Spleen (tissue), 11 donors: ENCODE measurements at regions not wholly inside any gene's neighbourhood (a gene's known extent, or its start where the extent isn't known, plus 50 kb on each side); places are given as distances from the start of the nearest gene placed in this dataset.

Experiments
- DNase-seq: peaks from one replicate; pipeline ENCODE4 v3.0.0-alpha.2; 2020
- H3K27ac ChIP-seq, 8 donors: fragments of 200-600 bp; sonication (generic) in 7 of 8; 1 replicate in 4 of 8; 2 replicates in 4 of 8; pipeline versions ENCODE4 v1.5.0 to v1.8.0; 2016 to 2021; ENCODE audit warnings: inconsistent platforms in 4 of 8, mild to moderate bottlenecking in 4 of 8, moderate library complexity in 1 of 8
- H3K27me3 ChIP-seq, 7 donors: fragments of 200-600 bp; sonication (generic) in 6 of 7; replicated peaks in 1 of 7; 1 replicate in 4 of 7; 2 replicates in 3 of 7; pipeline versions ENCODE4 v1.5.0 to v1.8.0; 2016 to 2021; ENCODE audit warnings: inconsistent platforms in 3 of 7, mild to moderate bottlenecking in 1 of 7
- H3K36me3 ChIP-seq, 6 donors: fragments of 200-600 bp; sonication (generic) in 5 of 6; 1 replicate in 4 of 6; 2 replicates in 2 of 6; pipeline versions ENCODE4 v1.5.0 to v1.8.0; 2016 to 2021; ENCODE audit warnings: inconsistent platforms in 2 of 6
- H3K4me1 ChIP-seq, 6 donors: fragments of 200-600 bp; sonication (generic) in 5 of 6; 1 replicate in 3 of 6; 2 replicates in 3 of 6; pipeline versions ENCODE4 v1.5.0 to v1.8.0; 2016 to 2021; ENCODE audit warnings: inconsistent platforms in 3 of 6
- H3K4me3 ChIP-seq, 8 donors: fragments of 200-600 bp; sonication (generic) in 7 of 8; 1 replicate in 4 of 8; 2 replicates in 4 of 8; pipeline versions ENCODE4 v1.5.0 to v1.8.0; 2016 to 2021; ENCODE audit warnings: inconsistent platforms in 4 of 8, mild to moderate bottlenecking in 4 of 8, moderate library complexity in 2 of 8
- H3K9me3 ChIP-seq, 8 donors: fragments of 200-600 bp; sonication (generic) in 7 of 8; 1 replicate in 4 of 8; 2 replicates in 4 of 8; pipeline versions ENCODE4 v1.5.0 to v1.8.0; 2016 to 2021; ENCODE audit warnings: inconsistent platforms in 4 of 8
- POLR2A ChIP-seq, 3 donors: fragments of 450-650 bp; IDR thresholded peaks; one replicate each; pipeline ENCODE4 v1.5.1; 2017; ENCODE audit warnings: antibody characterized with exemption in 3 of 3, mild to moderate bottlenecking in 1 of 3
- POLR2AphosphoS5 ChIP-seq, 3 donors: sonication (generic); formaldehyde crosslinking; IDR thresholded peaks; one replicate each; pipeline ENCODE4 v1.5.1; 2017; ENCODE audit warnings: antibody characterized with exemption in 3 of 3
- WGBS, 5 donors: extraction: QIAGEN DNeasy Blood & Tissue Kit in 3 of 5; methylation state at CpG; one replicate each; pipeline versions ENCODE4 v1.1.5 to v1.1.7; 2013 to 2018; 5-methylcytosine and 5-hydroxymethylcytosine counted together
- intact Hi-C: fragments of 100-400 bp; cut with DNase I; formaldehyde crosslinking; loops from one replicate; pipeline ENCODE4 v1.15.0; 2023; ENCODE audit warnings: low total_unique reads
- TF ChIP-seq, protein P1 (sequence below), 11 experiments: fragments of 200-600 bp in 7 of 11; fragments of 450-650 bp in 4 of 11; sonication (generic) in 4 of 11; IDR thresholded peaks in 8 of 11; conservative IDR thresholded peaks in 3 of 11; 1 replicate in 7 of 11; 2 replicates in 4 of 11; pipeline versions ENCODE4 v1.4.0 to v1.8.0; 2016 to 2021; ENCODE audit warnings: antibody characterized with exemption in 11 of 11, inconsistent platforms in 4 of 11, mild to moderate bottlenecking in 1 of 11
- donor health status: healthy with polysubstance abuse.
- donor health status: DM: no; HTN: no; CAD: no; lungs with moderate emphysema.
- donor health status: DM: no; HTN: no; CAD: no.
- donor health status: Bipolar disorder and iron deficiency.
- donor health status: healthy.
- donor health status: DM: no; HTN: no; CAD: no.
- donor health status: DM: yes; HTN: yes; CAD: no.

DNA sequence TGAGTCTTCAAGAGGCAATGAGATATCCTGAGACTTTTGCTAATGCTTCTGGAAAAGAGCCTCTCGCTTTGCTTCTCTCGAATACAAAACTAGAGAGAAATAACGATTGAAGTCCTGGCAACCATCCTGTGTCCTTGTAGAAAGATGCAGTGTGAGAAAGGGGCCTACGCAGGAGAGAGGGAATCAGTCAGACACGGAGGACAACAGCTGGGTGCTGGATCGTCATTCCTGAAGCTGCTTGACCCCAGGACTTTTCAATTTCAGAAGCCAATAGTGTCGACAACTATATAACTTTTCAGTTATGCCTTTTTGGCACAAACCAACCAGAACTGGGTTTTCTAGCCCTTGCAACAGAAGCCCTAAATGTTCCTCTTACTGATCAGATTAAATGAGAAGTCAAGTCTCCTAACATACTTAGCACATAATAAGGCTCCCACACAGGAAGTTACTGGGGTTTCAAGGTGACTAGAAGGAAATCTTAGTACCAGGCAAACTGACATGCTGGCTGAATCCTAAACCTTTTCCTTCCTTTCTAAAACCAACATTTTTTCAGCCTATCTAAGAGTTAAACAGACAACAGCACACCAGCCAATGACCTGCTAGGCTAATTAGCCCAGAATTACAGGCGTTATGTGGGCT, 755.6 kb downstream of the MED13L start:
- H3K27me3 ChIP-seq = no peaks in the 10 kb centered on the region
- WGBS, 5 donors = 46 to 56% (median 53%) methylated on average over 8 of the region's 8 CpGs
- intact Hi-C loops = no loop called here

DNA sequence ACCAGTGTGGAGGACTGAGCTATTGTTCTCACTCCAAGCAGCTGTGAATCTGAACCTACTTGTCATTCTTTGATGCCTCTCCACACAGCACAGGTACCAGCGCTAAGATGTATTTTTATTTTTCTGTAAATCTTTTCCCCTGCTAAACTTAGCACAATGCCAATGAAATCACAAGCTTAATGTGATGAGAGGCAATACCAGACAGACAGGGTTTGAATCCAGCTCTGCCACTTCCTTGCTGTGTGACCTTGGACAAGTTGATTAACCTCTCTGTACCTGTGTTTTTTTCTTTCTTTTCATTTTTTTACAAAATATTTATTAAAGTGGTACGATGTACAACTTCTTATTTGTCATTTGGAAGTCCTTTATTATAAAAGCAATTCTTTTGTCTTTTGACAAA, 757.6 kb downstream of the MED13L start:
- DNase-seq = no peak
- 80 to 89% (median 82%) methylated on average over 2 of the region's 2 CpGs for WGBS, 5 donors
- TF ChIP-seq, protein P1, sequence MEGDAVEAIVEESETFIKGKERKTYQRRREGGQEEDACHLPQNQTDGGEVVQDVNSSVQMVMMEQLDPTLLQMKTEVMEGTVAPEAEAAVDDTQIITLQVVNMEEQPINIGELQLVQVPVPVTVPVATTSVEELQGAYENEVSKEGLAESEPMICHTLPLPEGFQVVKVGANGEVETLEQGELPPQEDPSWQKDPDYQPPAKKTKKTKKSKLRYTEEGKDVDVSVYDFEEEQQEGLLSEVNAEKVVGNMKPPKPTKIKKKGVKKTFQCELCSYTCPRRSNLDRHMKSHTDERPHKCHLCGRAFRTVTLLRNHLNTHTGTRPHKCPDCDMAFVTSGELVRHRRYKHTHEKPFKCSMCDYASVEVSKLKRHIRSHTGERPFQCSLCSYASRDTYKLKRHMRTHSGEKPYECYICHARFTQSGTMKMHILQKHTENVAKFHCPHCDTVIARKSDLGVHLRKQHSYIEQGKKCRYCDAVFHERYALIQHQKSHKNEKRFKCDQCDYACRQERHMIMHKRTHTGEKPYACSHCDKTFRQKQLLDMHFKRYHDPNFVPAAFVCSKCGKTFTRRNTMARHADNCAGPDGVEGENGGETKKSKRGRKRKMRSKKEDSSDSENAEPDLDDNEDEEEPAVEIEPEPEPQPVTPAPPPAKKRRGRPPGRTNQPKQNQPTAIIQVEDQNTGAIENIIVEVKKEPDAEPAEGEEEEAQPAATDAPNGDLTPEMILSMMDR (IDR thresholded peaks at IDR 0.05 in 8 of 11, conservative IDR thresholded peaks at IDR 0.05 in 3 of 11) = no peak
- TF ChIP-seq POLR2A (IDR thresholded peaks at IDR 0.05) (no peak), POLR2AphosphoS5 (IDR thresholded peaks at IDR 0.05) (no peak)
- Histone ChIP-seq H3K9me3 (peaks cover 0 to 41% (median 17%) of the 10 kb centered on the region in 8 donors), H3K4me1 (no peaks in the 10 kb centered on the region), H3K27me3 (no peaks in the 10 kb centered on the region), H3K4me3 (no peak overlapping the region), H3K27ac (no peak overlapping the region), H3K36me3 (no peaks in the 10 kb centered on the region)
- intact Hi-C loops = no loop called here

More for the DNA sequence above, 755.6 kb downstream of the MED13L start:
- H3K27ac ChIP-seq = no peak overlapping the region
- DNase-seq = no peak
- no peaks in the 10 kb centered on the region for H3K4me1 ChIP-seq
- no peak overlapping the region for H3K4me3 ChIP-seq
- peaks cover 0 to 23% (median 10%) of the 10 kb centered on the region in 8 donors for H3K9me3 ChIP-seq
- TF ChIP-seq, protein P1 (IDR thresholded peaks at IDR 0.05 in 8 of 11, conservative IDR thresholded peaks at IDR 0.05 in 3 of 11) = no peak
- TF ChIP-seq POLR2AphosphoS5 (IDR thresholded peaks at IDR 0.05) (no peak), POLR2A (IDR thresholded peaks at IDR 0.05) (no peak)
- H3K36me3 ChIP-seq = no peaks in the 10 kb centered on the region

DNA sequence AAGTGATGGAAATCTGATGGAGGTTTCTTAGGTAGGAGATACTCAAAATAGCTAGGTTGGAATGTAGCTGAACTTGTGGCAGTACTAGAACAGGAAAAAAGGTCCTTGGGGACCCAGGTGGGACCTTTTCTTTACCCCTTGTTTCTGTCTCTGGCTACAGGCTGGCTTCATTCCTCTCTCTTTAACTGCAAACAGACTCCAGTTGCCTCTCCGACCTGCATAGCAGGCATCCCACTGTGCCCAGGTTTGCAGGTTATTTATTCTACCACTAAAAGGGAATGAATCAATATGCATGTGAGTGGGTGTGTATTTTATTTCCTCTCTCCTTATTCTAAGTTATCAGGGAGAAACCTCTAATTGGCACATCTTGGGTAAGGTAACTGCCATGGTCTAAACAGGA, 758.1 kb downstream of the MED13L start:
- H3K36me3 ChIP-seq = no peaks in the 10 kb centered on the region
- peaks cover 0 to 46% (median 19%) of the 10 kb centered on the region in 8 donors for H3K9me3 ChIP-seq
- H3K27ac ChIP-seq = no peak overlapping the region
- H3K4me1 ChIP-seq = no peaks in the 10 kb centered on the region
- H3K4me3 ChIP-seq = no peak overlapping the region
- intact Hi-C loops = no loop called here
- WGBS, 5 donors = 72 to 93% (median 81%) methylated on average over 1 of the region's 1 CpG
- TF ChIP-seq POLR2AphosphoS5 (IDR thresholded peaks at IDR 0.05) (no peak), POLR2A (IDR thresholded peaks at IDR 0.05) (no peak)
- TF ChIP-seq, protein P1 (IDR thresholded peaks at IDR 0.05 in 8 of 11, conservative IDR thresholded peaks at IDR 0.05 in 3 of 11) = no peak
- H3K27me3 ChIP-seq = no peaks in the 10 kb centered on the region
- DNase-seq = no peak

DNA sequence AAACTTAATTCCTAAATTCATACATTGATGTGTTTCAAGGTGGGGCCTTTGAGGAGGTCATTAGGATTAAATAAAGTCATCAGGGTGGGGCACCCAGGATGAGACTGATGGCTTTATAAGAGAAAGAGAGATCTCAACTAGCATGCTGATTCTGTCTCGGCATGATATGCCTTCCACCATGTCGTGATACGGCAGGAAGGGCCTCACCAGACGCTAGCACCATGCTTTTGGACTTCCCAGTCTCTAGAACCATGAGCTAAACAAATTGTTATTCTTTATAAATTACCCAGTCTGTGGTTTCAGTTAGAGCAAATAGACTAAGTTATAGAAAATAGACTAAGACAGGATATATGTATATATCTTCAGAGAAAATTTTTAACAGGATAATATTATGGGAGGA, 759.6 kb downstream of the MED13L start:
- peaks cover 0 to 60% (median 29%) of the 10 kb centered on the region in 8 donors for H3K9me3 ChIP-seq
- H3K27me3 ChIP-seq = no peaks in the 10 kb centered on the region
- H3K4me3 ChIP-seq = no peak overlapping the region
- H3K4me1 ChIP-seq = no peaks in the 10 kb centered on the region
- TF ChIP-seq, protein P1 (IDR thresholded peaks at IDR 0.05 in 8 of 11, conservative IDR thresholded peaks at IDR 0.05 in 3 of 11) = no peak
- TF ChIP-seq POLR2AphosphoS5 (IDR thresholded peaks at IDR 0.05) (no peak), POLR2A (IDR thresholded peaks at IDR 0.05) (no peak)
- no peak for DNase-seq
- H3K36me3 ChIP-seq = no peaks in the 10 kb centered on the region
- 64 to 95% (median 93%) methylated on average over 4 of the region's 4 CpGs for WGBS, 5 donors
- intact Hi-C loops = no loop called here
- H3K27ac ChIP-seq = no peak overlapping the region
